ENCODE measurements at regions not wholly inside any gene's neighbourhood (a gene's known extent, or its start where the extent isn't known, plus 50 kb on each side); places are given as distances from the start of the nearest gene placed in this dataset.

DNA sequence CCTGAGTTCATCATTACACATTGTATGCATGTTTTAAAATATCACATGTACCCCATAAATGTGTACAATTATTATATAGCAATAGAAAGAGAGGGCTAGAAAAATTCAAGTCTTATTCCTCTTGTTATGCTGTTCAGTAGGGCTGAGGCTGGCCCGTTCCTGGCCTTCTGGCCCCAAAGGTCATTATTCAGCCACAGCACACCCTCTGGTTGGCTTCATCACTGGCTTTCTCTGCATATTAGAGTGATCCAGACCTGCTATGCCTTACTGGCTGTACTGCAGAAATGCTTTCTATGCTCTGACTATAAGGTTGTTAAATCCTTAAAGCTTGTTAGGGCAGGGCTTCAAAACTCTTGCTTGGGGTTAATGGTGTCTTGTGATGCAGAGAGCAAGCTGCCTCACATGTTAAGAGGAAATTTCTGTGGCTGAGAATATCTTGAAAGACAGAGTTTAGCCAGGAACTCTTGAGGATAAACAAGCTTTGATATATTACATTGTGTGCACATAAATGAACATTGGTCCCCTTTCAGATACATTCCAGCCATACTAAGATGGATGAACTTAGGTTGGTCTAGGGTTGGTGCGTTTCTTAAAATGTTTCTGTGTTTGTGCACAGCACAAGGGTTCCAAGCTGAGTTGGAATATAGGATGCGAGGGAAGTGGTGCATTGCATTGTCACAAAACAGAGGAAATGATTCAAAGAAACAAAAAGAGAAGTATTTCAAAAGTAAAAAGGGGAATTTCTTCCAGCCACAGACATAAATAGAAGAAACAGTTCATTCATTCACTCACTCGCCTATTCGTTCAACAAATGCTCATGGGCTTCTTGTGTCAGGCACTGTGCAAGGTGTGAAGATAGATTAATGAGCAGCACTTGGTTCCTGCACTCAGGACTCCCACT, 61.6 kb upstream of the WDR11 start:
- Mint-ChIP-seq H3K4me3 (no peak overlapping the region), H3K27me3 (ENCODE audit: insufficient read depth, low read depth) (no peaks in the 10 kb centered on the region), H3K36me3 (no peaks in the 10 kb centered on the region), H3K4me1 (peaks cover 44% of the 10 kb centered on the region), H3K27ac (no peak overlapping the region), H3K9me3 (no peaks in the 10 kb centered on the region)
- H3K27ac ChIP-seq: no peak overlapping the region
- no peaks in the 10 kb centered on the region for H3K27me3 ChIP-seq
- no peak overlapping the region for H3K9ac ChIP-seq
- TF ChIP-seq, protein P1, sequence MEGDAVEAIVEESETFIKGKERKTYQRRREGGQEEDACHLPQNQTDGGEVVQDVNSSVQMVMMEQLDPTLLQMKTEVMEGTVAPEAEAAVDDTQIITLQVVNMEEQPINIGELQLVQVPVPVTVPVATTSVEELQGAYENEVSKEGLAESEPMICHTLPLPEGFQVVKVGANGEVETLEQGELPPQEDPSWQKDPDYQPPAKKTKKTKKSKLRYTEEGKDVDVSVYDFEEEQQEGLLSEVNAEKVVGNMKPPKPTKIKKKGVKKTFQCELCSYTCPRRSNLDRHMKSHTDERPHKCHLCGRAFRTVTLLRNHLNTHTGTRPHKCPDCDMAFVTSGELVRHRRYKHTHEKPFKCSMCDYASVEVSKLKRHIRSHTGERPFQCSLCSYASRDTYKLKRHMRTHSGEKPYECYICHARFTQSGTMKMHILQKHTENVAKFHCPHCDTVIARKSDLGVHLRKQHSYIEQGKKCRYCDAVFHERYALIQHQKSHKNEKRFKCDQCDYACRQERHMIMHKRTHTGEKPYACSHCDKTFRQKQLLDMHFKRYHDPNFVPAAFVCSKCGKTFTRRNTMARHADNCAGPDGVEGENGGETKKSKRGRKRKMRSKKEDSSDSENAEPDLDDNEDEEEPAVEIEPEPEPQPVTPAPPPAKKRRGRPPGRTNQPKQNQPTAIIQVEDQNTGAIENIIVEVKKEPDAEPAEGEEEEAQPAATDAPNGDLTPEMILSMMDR (IDR thresholded peaks at IDR 0.05): no peak
- no peak for TF ChIP-seq EZH2 (IDR thresholded peaks at IDR 0.05)
- no peak for TF ChIP-seq EZH2phosphoT487 (IDR thresholded peaks at IDR 0.05)
- H3K36me3 ChIP-seq: no peaks in the 10 kb centered on the region
- H3F3A ChIP-seq (ENCODE audit: low read depth): peaks cover 9% of the 10 kb centered on the region
- no peaks in the 10 kb centered on the region for H3K79me2 ChIP-seq (ENCODE audit: low read depth)
- H3K4me1 ChIP-seq: peaks cover 24% of the 10 kb centered on the region
- no peak overlapping the region for H3K4me2 ChIP-seq
- no peaks in the 10 kb centered on the region for H3K9me3 ChIP-seq (ENCODE audit: low read depth)
- DNase-seq (ENCODE audit: low spot score): no peak
- no peak overlapping the region for H3K4me3 ChIP-seq
- H4K20me1 ChIP-seq (ENCODE audit: low read depth): no peaks in the 10 kb centered on the region
- H2AFZ ChIP-seq (replicated peaks): no peak overlapping the region

DNA sequence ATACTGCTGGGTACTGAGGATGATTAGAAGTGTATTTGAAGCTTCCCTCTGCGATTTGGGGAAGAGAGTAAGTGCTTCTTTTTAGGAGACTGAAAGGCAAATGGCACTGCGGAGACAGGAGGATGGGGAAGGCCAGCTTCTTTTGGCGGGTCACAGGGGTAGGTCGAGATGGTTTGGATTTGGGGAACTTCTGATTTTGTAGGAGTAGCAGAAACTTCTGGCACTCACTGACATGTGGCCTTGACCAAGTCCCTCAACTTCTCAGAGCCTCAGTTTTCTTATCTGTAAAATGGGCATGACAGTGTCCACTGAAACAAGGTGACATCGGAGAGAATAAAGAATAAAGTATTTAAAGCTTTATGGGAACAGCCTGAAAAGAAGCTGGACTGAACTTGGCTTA, 59.8 kb upstream of the WDR11 start:
- Mint-ChIP-seq H3K9me3 (no peaks in the 10 kb centered on the region), H3K4me3 (no peak overlapping the region), H3K27ac (no peak overlapping the region), H3K4me1 (peaks cover 44% of the 10 kb centered on the region), H3K27me3 (ENCODE audit: insufficient read depth, low read depth) (no peaks in the 10 kb centered on the region), H3K36me3 (no peaks in the 10 kb centered on the region)
- no peaks in the 10 kb centered on the region for H3K36me3 ChIP-seq
- TF ChIP-seq EZH2 (IDR thresholded peaks at IDR 0.05) (no peak), EZH2phosphoT487 (IDR thresholded peaks at IDR 0.05) (no peak)
- TF ChIP-seq, protein P1 (IDR thresholded peaks at IDR 0.05): no peak
- H3K4me1 ChIP-seq: peaks cover 24% of the 10 kb centered on the region
- H3F3A ChIP-seq (ENCODE audit: low read depth): peaks cover 9% of the 10 kb centered on the region
- H3K4me2 ChIP-seq: no peak overlapping the region
- DNase-seq (ENCODE audit: low spot score): no peak
- no peaks in the 10 kb centered on the region for H3K9me3 ChIP-seq (ENCODE audit: low read depth)
- no peak overlapping the region for H2AFZ ChIP-seq (replicated peaks)
- no peak overlapping the region for H3K4me3 ChIP-seq
- H3K9ac ChIP-seq: no peak overlapping the region
- no peaks in the 10 kb centered on the region for H4K20me1 ChIP-seq (ENCODE audit: low read depth)
- no peak overlapping the region for H3K27ac ChIP-seq
- H3K27me3 ChIP-seq: no peaks in the 10 kb centered on the region
- H3K79me2 ChIP-seq (ENCODE audit: low read depth): no peaks in the 10 kb centered on the region

DNA sequence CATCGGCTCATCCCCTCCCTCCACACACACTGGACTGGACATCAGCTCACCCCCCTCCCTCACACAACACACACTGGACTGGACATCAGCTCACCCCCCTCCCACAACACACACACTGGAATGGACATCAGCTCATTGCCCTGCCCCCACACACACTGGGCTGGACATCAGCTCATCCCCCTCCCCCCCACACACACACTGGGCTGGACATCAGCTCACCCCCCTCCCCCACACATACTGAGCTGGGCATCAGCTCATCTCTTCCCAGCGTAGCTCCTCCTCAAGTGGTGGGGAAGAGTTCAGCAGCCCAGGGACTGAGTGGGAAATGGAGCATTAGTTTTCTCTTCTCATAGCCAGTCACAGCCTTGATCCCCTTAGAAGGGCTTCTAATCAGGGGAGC, 58.1 kb upstream of the WDR11 start:
- peaks cover 2% of the 10 kb centered on the region for H3K9me3 Mint-ChIP-seq
- no peaks in the 10 kb centered on the region for H3K36me3 Mint-ChIP-seq
- peak; percentile 63 for DNase-seq (ENCODE audit: low spot score)
- H3K36me3 ChIP-seq: no peaks in the 10 kb centered on the region
- H4K20me1 ChIP-seq (ENCODE audit: low read depth): no peaks in the 10 kb centered on the region
- no peak overlapping the region for H3K4me3 ChIP-seq
- H3K27me3 Mint-ChIP-seq (ENCODE audit: insufficient read depth, low read depth): no peaks in the 10 kb centered on the region
- TF ChIP-seq, protein P1 (IDR thresholded peaks at IDR 0.05): no peak
- no peak for TF ChIP-seq EZH2 (IDR thresholded peaks at IDR 0.05)
- TF ChIP-seq EZH2phosphoT487 (IDR thresholded peaks at IDR 0.05): no peak
- peak overlapping the region; percentile 77 for H3K27ac ChIP-seq
- peaks cover 9% of the 10 kb centered on the region for H3F3A ChIP-seq (ENCODE audit: low read depth)
- H3K9me3 ChIP-seq (ENCODE audit: low read depth): no peaks in the 10 kb centered on the region
- H3K79me2 ChIP-seq (ENCODE audit: low read depth): no peaks in the 10 kb centered on the region
- peak overlapping the region; percentile 1 for H3K4me3 Mint-ChIP-seq
- peak overlapping the region; percentile 10 for H2AFZ ChIP-seq (replicated peaks)
- H3K4me1 ChIP-seq: peaks cover 24% of the 10 kb centered on the region
- peaks cover 44% of the 10 kb centered on the region for H3K4me1 Mint-ChIP-seq
- H3K4me2 ChIP-seq: peak overlapping the region; percentile 62
- H3K27ac Mint-ChIP-seq: peak overlapping the region; percentile 90
- H3K9ac ChIP-seq: no peak overlapping the region
- no peaks in the 10 kb centered on the region for H3K27me3 ChIP-seq
